Stimulated activated naive CD8-positive, alpha-beta T cell treated with anti-CD3 and anti-CD28 coated beads, Interleukin-15, Interleukin-2, amounts not matched to agents 100 U/mL and 50 U/mL, for 24 hours (primary cell): ENCODE measurements at regions not wholly inside any gene's neighbourhood (a gene's known extent, or its start where the extent isn't known, plus 50 kb on each side); places are given as distances from the start of the nearest gene placed in this dataset.
"Not testable (repeated sequence)": the region's sequence is repeated elsewhere in the genome, so short reads cannot be mapped to it uniquely, and the experiment has no call there.

Experiments used
- ATAC-seq: fragments of 150-1000 bp; cut with Tn5 transposase; one replicate; pipeline ENCODE4 v1.10.0; 2021
- DNase-seq: peaks from one replicate; pipeline ENCODE4 v3.0.0; 2021

DNA sequence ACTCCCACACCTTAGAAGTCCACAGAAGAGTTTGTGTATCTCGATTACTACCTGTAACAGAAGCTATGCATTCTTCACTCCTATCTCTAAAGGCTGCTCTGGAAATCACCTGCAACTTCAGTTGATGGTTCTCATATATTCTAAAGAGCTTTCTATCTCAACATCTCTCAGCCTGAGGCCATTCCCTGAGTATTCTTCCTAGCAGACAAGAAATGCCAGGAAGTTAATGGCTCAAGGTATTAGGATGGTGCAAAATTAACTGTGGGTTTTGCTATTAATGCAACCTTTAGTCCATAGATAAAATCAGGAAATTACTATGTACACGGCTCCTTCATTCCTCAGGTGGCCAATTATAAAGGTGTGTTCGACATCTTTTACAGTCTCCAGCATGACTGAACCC is 290.1 kb downstream of the ZNF716 start:
- ATAC-seq, DNase-seq: not testable (repeated sequence)

DNA sequence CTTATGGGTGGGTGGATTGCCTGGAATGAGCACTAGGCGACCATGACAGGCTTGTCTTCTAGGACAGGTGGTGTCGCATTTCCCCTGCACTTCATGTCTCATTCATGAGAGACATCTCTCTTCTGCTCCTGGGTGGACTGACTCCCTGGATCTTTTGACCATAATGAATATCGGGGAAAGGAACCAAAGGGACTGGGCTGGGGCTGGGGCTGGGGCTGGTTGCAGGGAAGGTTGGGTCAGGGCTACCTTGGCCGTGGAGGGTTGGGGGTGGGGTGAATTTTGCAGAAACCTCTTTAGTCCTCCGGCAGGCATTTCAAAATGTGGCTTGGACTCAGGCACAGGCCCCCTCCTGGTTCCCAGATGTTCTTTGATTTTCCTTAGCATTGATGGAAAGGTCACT is 319.2 kb downstream of the ZNF716 start:
- ATAC-seq (no peak), DNase-seq (no peak)

DNA sequence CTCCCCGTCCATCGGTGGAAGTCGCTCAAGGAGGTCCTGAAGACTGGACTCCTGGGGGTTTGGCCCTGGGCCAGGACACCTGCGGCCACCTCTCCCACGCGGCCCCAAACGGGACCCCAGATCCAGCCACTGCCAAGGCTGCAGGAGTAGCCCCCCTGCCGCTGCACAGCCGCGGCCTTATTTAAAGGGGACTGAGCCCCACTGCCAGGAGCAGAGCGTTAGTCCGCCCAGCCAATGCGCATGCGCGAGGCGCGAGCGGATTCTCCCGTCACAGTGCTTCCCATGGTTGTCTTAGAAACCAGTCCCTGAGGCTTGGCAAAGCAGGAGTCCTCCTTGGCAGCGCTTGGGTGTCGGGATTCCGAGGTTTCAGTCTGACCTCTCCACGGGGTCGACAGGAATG is 320.0 kb downstream of the ZNF716 start:
- DNase-seq (no peak), ATAC-seq (no peak)

DNA sequence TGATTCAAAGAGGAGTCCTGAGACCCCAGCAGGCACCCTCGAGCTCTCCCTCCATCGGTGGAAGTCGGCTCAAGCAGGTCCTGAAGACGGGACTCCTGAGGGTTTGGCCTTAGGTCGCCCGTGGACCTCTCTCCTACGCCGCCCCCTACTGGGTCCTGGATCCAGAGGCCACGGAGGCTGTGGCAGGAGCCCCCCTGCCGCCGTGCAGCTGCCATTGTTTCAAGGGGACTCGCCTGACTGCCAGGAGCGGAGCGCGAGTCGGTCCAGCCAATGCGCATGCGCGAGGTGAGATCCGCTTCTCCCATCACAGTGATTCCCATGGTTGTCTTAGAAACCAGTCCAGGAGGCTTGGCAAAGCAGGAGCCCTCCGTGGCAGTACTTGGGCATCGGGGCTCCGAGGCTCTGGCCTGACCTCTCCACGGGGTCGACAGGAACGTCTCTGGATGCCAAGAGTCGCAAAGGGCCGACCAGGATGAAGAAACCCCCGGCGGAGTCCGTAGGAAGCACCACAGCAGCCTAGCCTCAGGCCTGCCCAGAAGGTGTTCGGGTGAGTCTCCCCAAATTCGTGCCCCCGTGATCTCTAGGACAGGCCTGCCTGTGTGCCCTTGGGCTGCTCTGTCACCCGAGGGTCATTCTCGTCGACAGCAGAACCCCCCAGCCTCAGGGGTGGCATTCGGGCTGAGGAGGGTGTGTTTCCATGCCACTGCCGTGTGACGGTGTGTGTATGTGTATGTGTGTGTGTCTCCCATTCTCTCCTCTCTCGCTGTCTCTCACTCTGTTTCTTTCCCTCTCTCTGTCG is 322.3 kb downstream of the ZNF716 start:
- ATAC-seq (no peak), DNase-seq (no peak)

DNA sequence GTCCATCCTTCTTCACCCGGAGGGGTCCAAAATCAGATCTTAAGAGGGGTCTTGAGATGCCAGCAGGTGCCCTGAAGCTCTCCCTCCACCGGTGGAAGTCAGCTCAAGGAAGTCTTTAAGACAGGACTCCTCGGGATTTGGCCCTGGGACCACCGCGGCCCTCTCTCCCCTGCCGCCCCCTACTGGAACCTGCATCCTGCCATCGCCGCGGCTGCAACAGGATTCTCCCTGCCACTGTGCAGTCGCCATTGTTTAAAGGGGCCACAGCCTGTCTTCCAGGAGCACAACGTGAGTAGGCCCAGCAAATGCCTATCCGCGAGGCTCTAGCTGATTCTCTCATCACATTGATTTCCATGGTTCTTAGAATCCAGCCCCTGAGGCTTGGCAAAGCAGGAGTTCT is 324.3 kb downstream of the ZNF716 start:
- DNase-seq (no peak), ATAC-seq (peak; percentile 14)

DNA sequence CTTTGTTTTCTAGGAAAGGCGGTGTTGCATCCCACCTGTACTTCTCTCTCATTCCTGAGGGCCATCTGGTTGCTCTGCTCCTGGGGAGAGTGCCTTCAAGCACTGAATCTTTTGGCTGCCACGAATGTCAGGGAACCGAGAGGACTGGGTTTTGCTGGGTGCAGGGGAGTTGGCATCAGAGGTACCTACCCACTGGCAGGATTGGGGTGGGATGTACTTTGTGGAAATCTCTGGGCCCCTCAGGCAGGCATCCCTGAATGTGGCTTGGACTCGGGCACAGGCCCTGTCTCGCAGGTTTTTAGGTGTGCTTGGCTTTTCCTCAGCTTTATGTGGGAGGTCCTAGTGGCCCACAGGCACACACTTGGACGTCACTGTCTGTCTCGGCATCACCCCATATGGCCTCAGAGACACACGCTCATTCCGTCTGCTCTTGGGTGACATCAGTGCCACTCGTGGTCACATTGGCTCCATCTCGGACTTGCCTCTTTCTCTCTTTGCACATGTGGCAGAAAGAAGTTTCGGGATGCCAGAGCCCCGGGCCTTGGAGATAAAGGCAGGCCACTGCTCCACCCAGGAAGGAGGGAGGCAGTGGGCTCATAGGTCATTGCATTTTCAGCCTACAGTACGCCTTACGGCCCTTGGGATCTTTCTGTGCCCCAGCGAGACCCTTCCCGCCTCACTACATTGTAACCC is 325.6 kb downstream of the ZNF716 start:
- ATAC-seq (no peak), DNase-seq (no peak)

DNA sequence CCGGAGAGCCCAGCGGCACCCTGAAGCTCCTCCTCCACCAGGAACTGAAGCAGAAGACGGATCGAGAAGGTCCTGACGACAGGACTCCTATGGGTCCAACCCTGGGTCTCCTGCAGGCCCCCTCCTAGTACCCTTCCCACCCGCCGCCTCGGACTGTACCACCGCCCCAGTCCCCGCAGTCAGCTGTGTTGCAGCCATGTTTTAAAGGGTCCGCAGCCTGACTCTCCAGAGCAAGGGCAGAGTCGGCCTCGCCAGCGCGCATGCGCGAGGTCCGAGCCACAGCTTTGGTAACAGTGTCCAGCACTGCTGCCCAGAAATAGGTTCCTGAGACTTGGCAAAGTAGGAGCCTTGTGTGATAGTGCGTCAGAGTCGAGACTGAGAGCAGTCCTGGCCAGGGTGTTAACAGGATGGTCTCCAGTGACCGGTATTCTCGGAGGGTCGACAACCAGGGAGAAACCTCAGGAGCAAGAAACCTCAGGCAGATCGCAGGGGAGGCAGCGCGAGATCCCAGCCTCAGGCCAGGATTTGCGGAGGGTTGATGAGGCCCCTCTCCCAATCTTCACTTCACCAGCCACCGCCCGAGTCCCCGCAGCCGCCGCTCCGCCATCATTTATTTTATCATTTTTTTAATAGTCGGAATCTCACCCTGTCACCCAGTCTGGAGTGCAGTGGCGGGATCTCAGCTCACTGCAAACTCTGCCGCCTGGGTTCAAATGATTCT is 326.3 kb downstream of the ZNF716 start:
- DNase-seq, ATAC-seq: not testable (repeated sequence)

DNA sequence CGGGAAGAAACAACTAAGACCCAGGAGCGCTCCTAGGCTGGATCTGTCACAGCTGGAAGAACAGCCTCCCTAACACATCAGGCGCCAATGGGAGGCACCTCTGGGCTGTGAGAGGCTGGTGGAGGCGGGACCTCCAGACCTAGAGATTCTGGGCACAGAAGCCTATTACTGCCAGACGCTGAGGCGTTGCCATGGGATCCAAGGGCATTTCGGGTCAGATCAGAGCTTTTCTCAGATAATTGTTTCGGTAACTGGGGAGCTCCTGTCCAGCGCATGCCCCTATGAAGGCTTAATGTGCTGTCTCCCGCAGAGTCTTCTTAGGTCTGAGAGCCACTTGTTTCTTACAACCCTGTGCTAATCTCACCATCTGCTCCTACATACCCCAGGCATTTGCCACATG is 339.2 kb downstream of the ZNF716 start:
- no peak for DNase-seq
- ATAC-seq: no peak

DNA sequence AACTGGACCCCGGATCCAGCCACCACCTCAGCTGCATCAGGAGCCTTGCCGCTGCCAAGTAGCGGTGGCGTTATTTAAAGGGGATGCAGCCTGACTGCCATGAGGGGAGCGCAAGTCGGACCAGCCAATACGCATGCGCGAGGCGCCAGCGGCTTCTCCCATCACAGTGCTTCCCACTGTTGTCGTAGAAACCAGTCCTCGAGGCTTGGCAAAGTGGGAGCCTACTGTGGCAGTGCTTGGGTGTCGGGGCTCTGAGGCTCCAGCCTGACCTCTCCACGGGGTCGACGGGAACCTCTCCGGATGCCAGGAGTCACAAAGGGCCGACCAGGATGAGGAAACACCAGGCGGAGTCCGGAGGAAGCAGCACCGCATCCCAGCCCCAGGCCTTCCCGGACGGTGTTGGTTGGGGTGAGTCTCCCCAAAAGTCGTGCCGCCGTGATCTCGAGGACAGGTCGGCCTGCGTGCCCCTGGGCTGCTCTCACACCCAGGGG is 369.6 kb downstream of the ZNF716 start:
- no peak for ATAC-seq
- DNase-seq: no peak

DNA sequence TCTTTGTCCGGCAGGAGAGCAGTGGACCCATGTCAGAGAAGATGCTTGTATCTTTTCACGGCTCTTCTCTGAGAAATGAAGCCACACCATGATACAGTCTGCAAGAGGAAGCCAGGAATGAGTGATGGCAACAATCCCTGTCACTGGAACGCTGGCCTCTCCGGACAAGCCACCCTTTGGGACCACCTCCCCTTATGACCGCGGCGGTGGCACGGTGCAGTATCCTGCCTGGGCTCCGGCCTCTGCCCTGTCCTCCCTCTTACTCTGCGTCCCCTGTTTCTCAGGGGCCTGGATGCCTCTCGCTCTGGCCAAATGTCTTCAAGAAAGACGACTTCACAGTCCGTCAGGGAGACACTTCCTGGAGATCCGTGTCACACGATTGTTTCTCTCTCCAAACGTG is 370.5 kb downstream of the ZNF716 start:
- ATAC-seq: no peak
- DNase-seq: no peak

DNA sequence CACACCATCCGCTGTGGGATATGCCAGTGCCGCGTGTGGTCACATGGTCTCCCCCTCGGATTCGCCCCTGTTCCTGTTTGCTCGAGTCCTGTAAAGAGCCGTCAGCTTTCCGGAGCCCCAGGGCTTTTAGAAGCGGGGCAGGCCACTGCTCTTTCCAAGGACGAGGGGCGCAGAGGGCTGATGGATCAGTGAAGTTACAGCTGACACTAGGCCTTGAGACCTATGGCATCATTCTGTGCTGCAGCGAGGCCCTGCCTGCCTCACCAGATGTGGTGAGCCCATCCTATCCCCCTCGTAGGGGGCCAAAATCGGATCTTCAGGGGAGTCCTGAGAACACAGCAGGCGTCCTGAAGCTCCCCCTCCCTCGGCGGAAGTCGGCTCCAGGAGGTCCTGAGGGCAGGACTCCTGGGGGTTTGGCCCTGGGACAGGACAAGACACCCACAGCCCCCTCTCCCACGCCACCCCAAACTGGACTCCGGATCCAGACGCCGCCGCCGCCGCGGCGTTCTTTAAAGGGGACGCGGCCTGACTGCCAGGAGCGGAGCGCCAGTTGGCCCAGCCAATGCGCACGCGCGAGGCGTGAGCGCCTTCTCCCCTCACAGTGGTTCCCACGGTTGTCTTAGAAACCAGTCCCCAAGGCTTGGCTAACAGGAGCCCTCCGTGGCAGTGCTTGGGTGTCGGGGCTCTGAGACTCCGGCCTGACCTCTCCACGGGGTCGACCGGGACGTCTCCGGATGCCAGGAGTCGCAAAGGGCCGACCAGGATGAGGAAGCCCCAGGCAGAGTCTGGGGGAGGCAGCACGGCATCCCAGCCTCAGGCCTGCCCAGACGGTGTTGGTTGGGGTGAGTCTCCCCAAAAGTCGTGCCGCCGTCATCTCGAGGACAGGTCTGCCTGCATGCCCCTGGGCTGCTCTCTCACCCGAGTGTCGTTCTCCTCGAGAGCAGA is 371.7 kb downstream of the ZNF716 start:
- DNase-seq: no peak
- ATAC-seq: no peak

DNA sequence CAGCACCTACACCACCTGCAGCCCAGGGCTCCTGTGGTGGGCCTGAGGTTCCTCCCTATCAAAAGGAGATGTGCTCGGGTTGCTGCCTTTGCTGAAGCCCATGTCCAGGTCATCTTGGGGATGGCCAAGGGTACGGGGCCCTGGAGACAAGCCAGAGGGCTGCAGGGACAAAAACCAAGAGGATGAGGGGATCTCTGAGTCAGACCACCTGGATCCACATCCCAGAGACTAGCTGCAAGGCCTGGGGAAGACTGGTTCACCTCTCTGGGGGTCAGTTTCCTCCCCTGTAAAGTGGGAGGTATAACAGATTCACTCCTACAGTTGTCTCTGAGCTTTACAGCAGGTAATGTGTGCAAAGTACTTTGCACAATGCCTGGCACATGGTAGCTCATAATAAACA is 376.6 kb downstream of the ZNF716 start:
- DNase-seq, ATAC-seq: not testable (repeated sequence)

DNA sequence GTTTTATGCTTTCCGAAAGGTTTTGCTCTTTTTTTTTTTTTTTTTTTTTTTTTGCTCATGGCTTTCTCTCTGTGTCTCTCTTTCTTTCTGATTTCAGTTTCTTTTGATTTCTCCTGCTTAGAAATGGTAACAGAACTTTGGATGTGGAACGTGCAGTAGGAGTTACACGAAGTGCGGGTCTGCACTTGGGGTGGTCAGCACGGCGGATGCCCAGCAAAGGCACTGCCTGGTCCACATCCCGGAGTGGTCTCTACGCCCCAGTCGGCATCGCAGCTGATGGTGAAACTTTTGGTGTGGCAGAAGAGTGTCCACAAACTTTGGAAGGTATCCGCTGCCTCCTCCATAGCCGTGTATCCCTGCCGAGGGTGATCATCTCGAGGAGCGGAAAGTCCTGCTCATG is 385.2 kb downstream of the ZNF716 start:
- not testable (repeated sequence) for ATAC-seq, DNase-seq

DNA sequence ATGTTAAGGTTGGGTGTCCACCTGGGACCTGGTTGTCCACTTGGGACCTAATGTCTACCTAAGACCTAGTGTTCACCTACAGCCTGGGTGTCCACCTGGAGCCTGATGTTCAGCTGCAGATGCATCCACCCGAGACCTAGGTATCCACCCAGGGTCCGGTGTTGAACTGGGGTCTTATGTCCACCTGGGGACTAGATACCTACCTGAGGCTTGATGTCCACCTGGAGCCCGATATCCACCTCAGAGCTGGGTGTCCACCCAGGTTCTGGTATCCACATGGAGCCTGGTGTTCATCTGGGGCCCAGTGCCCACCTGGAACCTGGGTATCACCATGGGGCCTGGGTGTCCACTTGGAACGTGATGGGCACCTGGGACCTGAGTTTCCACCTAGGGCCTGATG is 389.2 kb downstream of the ZNF716 start:
- ATAC-seq, DNase-seq: not testable (repeated sequence)

DNA sequence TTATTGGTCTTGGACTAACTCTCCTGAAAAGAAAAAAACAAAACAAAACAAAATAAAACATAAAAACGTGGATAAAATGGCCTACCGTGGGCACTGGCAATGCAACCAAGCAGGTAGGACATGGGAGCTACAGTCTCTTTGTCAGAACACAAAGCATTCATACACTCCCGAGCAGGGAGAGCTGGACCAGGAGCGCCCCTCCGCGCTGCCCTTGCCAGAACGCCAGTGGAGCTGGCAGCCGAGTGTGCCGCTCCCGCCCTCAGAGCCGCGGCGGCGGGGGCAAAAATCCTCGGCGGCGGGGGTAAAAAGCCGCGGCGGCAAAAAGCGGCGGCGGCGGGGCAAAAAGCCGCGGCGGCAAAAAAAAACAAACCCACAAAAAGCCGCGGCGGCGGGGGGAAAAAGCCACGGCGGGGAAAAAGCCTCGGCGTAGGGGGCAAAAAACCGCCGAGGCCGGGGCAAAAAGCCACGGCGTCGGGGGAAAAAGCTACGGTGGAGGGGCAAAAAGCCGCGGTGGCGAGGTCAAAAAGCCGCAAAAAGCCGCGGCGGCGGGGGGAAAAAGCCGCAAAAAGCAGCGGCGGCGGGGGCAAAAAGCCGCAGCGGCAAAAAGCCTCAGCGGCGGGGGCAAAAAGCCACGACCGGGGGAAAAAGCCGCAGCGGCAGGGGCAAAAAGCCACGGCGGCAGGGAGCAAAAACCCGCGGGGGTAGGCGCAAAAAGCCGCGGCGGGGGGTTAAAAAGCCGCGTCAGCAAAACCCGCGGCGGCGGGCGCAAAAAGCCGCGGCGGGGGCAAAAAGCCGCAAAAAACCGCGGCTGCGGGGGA is 418.1 kb downstream of the ZNF716 start:
- DNase-seq: no peak
- ATAC-seq: no peak

DNA sequence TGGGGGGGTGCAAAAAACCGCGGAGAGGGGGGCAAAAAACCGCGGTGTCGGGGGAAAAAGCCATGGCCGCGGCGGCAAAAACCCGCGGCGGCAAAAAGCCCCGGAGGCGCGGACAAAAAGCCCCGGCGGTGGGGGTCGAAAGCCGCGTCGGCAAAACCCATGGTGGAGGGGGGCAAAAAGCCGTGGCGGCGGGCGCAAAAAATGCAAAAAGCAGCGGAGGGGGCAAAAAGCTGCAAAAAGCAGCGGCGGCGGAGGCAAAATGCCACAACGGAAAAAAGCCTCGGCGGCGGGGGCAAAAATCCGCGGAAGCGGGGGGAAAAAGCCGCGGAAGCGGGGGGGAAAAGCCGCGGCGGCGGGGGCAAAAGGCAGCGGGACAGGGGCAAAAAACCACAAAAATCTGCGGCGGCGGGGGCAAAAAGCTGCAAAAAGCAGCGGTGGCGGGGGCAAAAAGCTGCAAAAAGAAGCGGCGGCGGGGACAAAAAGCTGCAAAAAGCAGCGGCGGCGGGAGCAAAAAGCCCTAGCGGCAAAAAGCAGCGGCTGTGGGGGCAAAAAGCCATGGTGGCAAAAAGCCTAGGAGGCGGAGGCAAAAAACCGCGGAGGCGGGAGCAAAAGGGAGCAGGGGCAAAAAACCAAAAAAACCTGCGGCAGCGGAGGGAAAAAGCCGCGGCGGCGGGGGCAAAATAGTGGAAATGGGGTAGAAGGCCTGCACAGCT is 418.9 kb downstream of the ZNF716 start:
- no peak for DNase-seq
- ATAC-seq: no peak
